Smooth muscle cell (in vitro differentiated cells): ENCODE measurements at regions not wholly inside any gene's neighbourhood (a gene's known extent, or its start where the extent isn't known, plus 50 kb on each side); places are given as distances from the start of the nearest gene placed in this dataset.

Source experiments
- DNase-seq: peaks from one replicate; lab custom pipeline; 2025; ENCODE audit not compliant: unreplicated experiment; lab: John Stamatoyannopoulos, UW
- H2AFZ ChIP-seq: fragments of 200-600 bp; sonication (generic); 2 replicates; pipeline ENCODE4 v1.6.0; 2016; ENCODE audit warnings: antibody characterized with exemption, low read depth, mild to moderate bottlenecking
- H3F3A ChIP-seq: fragments of 200-600 bp; sonication (generic); 2 replicates; pipeline ENCODE4 v1.6.0; 2017; ENCODE audit warnings: antibody characterized with exemption, low read depth
- H3K27ac ChIP-seq: fragments of 200-600 bp; sonication (generic); 2 replicates; pipeline ENCODE4 v1.5.1; 2016; ENCODE audit warnings: low read depth, mild to moderate bottlenecking
- H3K27me3 ChIP-seq: fragments of 200-600 bp; sonication (generic); 2 replicates; pipeline ENCODE4 v1.6.1; 2016; ENCODE audit warnings: low read depth, mild to moderate bottlenecking
- H3K36me3 ChIP-seq: fragments of 200-600 bp; sonication (generic); 2 replicates; pipeline ENCODE4 v1.5.1; 2016; ENCODE audit warnings: low read depth
- H3K4me1 ChIP-seq: fragments of 200-600 bp; sonication (generic); 2 replicates; pipeline ENCODE4 v1.5.1; 2016; ENCODE audit warnings: low read depth
- H3K4me2 ChIP-seq: fragments of 200-600 bp; sonication (generic); 2 replicates; pipeline ENCODE4 v1.6.0; 2016; ENCODE audit warnings: mild to moderate bottlenecking
- H3K4me3 ChIP-seq: fragments of 200-600 bp; sonication (generic); 2 replicates; pipeline ENCODE4 v1.5.1; 2016; ENCODE audit warnings: mild to moderate bottlenecking
- H3K79me2 ChIP-seq: fragments of 200-600 bp; sonication (generic); 2 replicates; pipeline ENCODE4 v1.6.0; 2016; ENCODE audit warnings: low read depth, mild to moderate bottlenecking
- H3K9ac ChIP-seq: fragments of 200-600 bp; sonication (generic); 2 replicates; pipeline ENCODE4 v1.6.0; 2016; ENCODE audit warnings: low read depth
- H3K9me3 ChIP-seq: fragments of 200-600 bp; sonication (generic); replicated peaks from 2 replicates; pipeline ENCODE4 v1.5.1; 2016; ENCODE audit warnings: low read depth
- H4K20me1 ChIP-seq: fragments of 200-600 bp; sonication (generic); 2 replicates; pipeline ENCODE4 v1.6.0; 2016; ENCODE audit warnings: low read depth
- CTCF ChIP-seq: fragments of 200-600 bp; sonication (generic); IDR thresholded peaks from 2 replicates; pipeline ENCODE4 v1.5.1; 2017; ENCODE audit warnings: borderline replicate concordance, mild to moderate bottlenecking, antibody characterized with exemption; ENCODE audit not compliant: insufficient read depth, poor library complexity, severe bottlenecking
- whole genome bisulfite sequencing: methylation state at CpG from one replicate; pipeline ENCODE4 v1.1.7; 2016; ENCODE audit warnings: low lambda C conversion rate; 5-methylcytosine and 5-hydroxymethylcytosine counted together

GRCh38 chr2:2600366-2600765 lies 269.3 kb upstream of the MYT1L start:
- 82% methylated on average over 8 of the region's 8 CpGs for WGBS
- Histone ChIP-seq H3K36me3 (no peaks in the 10 kb centered on the region), H3K9me3 (no peaks in the 10 kb centered on the region), H3K4me3 (no peak overlapping the region), H3K4me2 (no peak overlapping the region), H3F3A (no peaks in the 10 kb centered on the region), H3K4me1 (no peaks in the 10 kb centered on the region), H3K27me3 (no peaks in the 10 kb centered on the region), H3K27ac (no peak overlapping the region), H4K20me1 (no peaks in the 10 kb centered on the region), H3K79me2 (no peaks in the 10 kb centered on the region), H2AFZ (no peak overlapping the region), H3K9ac (no peak overlapping the region)
- DNase-seq: no peak
- no peak for TF ChIP-seq CTCF

GRCh38 chr2:2599441-2599840 lies 268.4 kb upstream of the MYT1L start:
- H3K9ac ChIP-seq: no peak overlapping the region
- H3K27ac ChIP-seq: no peak overlapping the region
- no peaks in the 10 kb centered on the region for H3F3A ChIP-seq
- no peaks in the 10 kb centered on the region for H3K27me3 ChIP-seq
- H3K9me3 ChIP-seq: no peaks in the 10 kb centered on the region
- 92% methylated on average over 8 of the region's 8 CpGs for WGBS
- TF ChIP-seq CTCF: no peak
- no peak overlapping the region for H3K4me3 ChIP-seq
- H3K36me3 ChIP-seq: no peaks in the 10 kb centered on the region
- H3K79me2 ChIP-seq: no peaks in the 10 kb centered on the region
- no peak for DNase-seq
- H3K4me2 ChIP-seq: no peak overlapping the region
- no peaks in the 10 kb centered on the region for H3K4me1 ChIP-seq
- H2AFZ ChIP-seq: no peak overlapping the region
- H4K20me1 ChIP-seq: no peaks in the 10 kb centered on the region

GRCh38 chr2:2597712-2598111 lies 266.6 kb upstream of the MYT1L start:
- Histone ChIP-seq H3K27me3 (no peaks in the 10 kb centered on the region), H3K4me1 (no peaks in the 10 kb centered on the region), H3K79me2 (no peaks in the 10 kb centered on the region), H3K4me3 (no peak overlapping the region), H3K27ac (no peak overlapping the region), H4K20me1 (no peaks in the 10 kb centered on the region), H3F3A (no peaks in the 10 kb centered on the region), H2AFZ (no peak overlapping the region), H3K4me2 (no peak overlapping the region), H3K9me3 (no peaks in the 10 kb centered on the region), H3K36me3 (no peaks in the 10 kb centered on the region), H3K9ac (no peak overlapping the region)
- TF ChIP-seq CTCF: no peak
- no peak for DNase-seq
- 84% methylated on average over 2 of the region's 2 CpGs for WGBS

- H3K9me3 ChIP-seq: no peaks in the 10 kb centered on the region
- H3K4me1 ChIP-seq: peaks cover 5% of the 10 kb centered on the region
- TF ChIP-seq CTCF: no peak
- H3K4me3 ChIP-seq: no peak overlapping the region
- no peak overlapping the region for H3K27ac ChIP-seq
- no peaks in the 10 kb centered on the region for H4K20me1 ChIP-seq
- H2AFZ ChIP-seq: no peak overlapping the region
- WGBS: 78% methylated on average over 6 of the region's 6 CpGs
- no peaks in the 10 kb centered on the region for H3K79me2 ChIP-seq
- H3K36me3 ChIP-seq: no peaks in the 10 kb centered on the region
- no peaks in the 10 kb centered on the region for H3F3A ChIP-seq
- DNase-seq: no peak
- no peak overlapping the region for H3K9ac ChIP-seq
- H3K4me2 ChIP-seq: no peak overlapping the region
- no peaks in the 10 kb centered on the region for H3K27me3 ChIP-seq
Measured at GRCh38 chr2:2591542-2591940, 260.5 kb upstream of the MYT1L start.
